Natural killer cell treated with Interleukin-12 subunit alpha and Interleukin-12 subunit beta and Interleukin-15 and Interleukin-18, amount 100 ng/mL, for 72 hours (primary cell): ENCODE measurements at regions not wholly inside any gene's neighbourhood (a gene's known extent, or its start where the extent isn't known, plus 50 kb on each side); places are given as distances from the start of the nearest gene placed in this dataset.

Source experiments
- ATAC-seq, 2 donors: fragments of 150-1000 bp; cut with Tn5 transposase in 1 of 2; sonication (Bioruptor Pico), chemical (Tn5 transposase) in 1 of 2; 2 replicates each; pipeline ENCODE4 v1.10.0; 2021
- DNase-seq: peaks from one replicate; pipeline ENCODE4 v3.0.0; 2022; ENCODE audit warnings: low spot score
- H3K27ac Mint-ChIP-seq, 2 donors: 1 replicate in 1 of 2; 2 replicates in 1 of 2; pipeline ENCODE4 v1.8.0; 2022; ENCODE audit warnings: mixed read lengths in 2 of 2, mild to moderate bottlenecking in 1 of 2, moderate library complexity in 1 of 2
- H3K27me3 Mint-ChIP-seq, 2 donors: 1 replicate in 1 of 2; 2 replicates in 1 of 2; pipeline ENCODE4 v1.8.0; 2022; ENCODE audit warnings: mixed read lengths in 2 of 2
- H3K36me3 Mint-ChIP-seq: one replicate; pipeline ENCODE4 v1.8.0; 2022; ENCODE audit warnings: mixed read lengths
- H3K4me1 Mint-ChIP-seq, 2 donors: 1 replicate in 1 of 2; 2 replicates in 1 of 2; pipeline ENCODE4 v1.8.0; 2022; ENCODE audit warnings: low read depth in 2 of 2, mixed read lengths in 2 of 2, mild to moderate bottlenecking in 1 of 2
- H3K4me3 Mint-ChIP-seq: one replicate; pipeline ENCODE4 v1.8.0; 2022; ENCODE audit warnings: mixed read lengths
- H3K9me3 Mint-ChIP-seq: 2 replicates; pipeline ENCODE4 v1.8.0; 2022; ENCODE audit warnings: mixed read lengths

DNA sequence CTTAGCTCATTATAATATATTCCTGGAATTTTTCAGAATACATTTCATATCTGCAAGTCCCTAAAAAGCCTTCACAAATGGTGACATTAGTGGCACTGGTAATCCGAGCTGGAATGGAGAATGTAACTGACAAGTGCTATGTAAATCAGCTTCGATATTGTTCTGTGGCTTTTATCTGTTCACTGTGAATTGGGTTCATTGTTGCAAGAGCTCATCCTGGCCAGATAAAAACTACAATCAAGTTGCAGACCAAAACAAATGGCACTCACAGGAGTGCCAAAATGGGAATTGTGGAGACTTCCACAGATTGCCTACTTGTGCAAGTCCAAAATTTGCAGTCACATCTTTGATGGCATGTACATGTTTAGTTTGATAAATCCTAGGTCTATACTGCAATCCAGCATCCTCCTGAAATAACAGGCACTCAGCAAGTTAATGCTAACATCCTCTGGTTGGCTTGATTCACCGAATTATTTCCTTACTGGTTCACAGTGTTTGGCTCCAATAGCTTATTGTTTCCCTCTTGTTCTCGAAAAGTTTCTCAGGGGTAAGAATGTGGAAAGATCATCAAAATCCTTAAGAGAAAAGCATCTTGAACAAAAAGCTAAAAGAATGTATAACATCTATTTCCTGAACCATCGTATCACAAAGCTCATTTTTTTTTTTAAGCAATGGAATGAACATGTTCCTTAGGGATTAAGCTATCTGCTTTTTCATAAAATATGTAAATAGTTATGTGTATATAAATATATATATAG, 904.9 kb downstream of the CENPC start:
- peaks cover 1% of the 10 kb centered on the region for H3K9me3 Mint-ChIP-seq
- no peak for DNase-seq
- no peaks in the 10 kb centered on the region for H3K36me3 Mint-ChIP-seq
- no peak overlapping the region for H3K4me3 Mint-ChIP-seq
- no peaks in the 10 kb centered on the region for H3K27me3 Mint-ChIP-seq
- H3K4me1 Mint-ChIP-seq = no peaks in the 10 kb centered on the region
- no peak for ATAC-seq
- no peak overlapping the region for H3K27ac Mint-ChIP-seq

- ATAC-seq (no peak), DNase-seq (no peak)
- Mint-ChIP-seq H3K9me3 (peaks cover 5% of the 10 kb centered on the region), H3K27me3 (no peaks in the 10 kb centered on the region), H3K36me3 (no peaks in the 10 kb centered on the region), H3K27ac (no peak overlapping the region), H3K4me3 (no peak overlapping the region), H3K4me1 (no peaks in the 10 kb centered on the region)
Observed at GRCh38 chr4:66639361-66639760, 905.9 kb downstream of the CENPC start.

DNA sequence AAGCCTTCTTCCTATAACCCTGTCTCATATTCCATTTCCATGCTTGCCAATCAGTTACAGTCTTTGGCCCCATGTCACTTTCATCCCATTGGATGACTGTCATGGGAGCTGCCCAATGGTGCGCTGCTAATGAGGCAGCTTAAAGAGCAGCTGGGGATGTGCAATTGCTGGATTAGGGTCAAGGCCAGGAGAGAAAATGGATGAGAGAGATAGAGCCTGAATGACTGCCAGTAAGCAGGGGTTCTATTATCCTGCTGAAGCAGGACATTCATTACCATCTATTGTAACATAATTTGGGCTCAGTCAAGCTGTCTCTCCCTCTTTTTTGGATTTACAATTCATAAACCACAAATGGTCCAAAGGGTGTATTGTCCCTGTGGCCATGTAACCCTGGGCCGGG, 909.0 kb downstream of the CENPC start:
- no peak overlapping the region for H3K4me3 Mint-ChIP-seq
- no peaks in the 10 kb centered on the region for H3K4me1 Mint-ChIP-seq
- no peak for ATAC-seq

DNA sequence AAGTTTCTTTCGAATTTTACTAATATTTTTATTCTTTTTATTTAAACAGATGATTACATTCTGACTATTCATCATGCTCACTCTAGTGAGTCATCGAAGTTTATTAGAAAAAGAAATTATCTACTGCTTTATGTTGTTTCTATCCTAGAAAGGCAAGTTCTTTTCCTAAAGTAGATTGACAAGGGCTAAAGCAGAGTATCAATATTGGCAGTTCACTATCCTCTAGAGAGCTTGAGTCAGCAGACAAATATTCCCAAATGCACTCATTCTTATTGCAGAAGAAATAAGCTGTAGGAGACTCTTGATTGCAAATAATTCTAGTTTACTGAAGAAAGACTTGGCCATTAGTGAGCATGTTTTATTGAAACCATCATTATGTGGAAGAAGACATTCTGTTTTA, 911.8 kb downstream of the CENPC start:
- Mint-ChIP-seq H3K4me3 (no peak overlapping the region), H3K4me1 (no peaks in the 10 kb centered on the region), H3K27ac (no peak overlapping the region), H3K27me3 (no peaks in the 10 kb centered on the region), H3K9me3 (peaks cover 12% of the 10 kb centered on the region), H3K36me3 (no peaks in the 10 kb centered on the region)
- ATAC-seq (no peak), DNase-seq (no peak)

More for the DNA sequence above, 909.0 kb downstream of the CENPC start:
- H3K36me3 Mint-ChIP-seq = no peaks in the 10 kb centered on the region
- no peak for DNase-seq
- peaks cover 9% of the 10 kb centered on the region for H3K9me3 Mint-ChIP-seq
- H3K27ac Mint-ChIP-seq = no peak overlapping the region
- H3K27me3 Mint-ChIP-seq = no peaks in the 10 kb centered on the region

GRCh38 chr4:66629927-66630326, 915.4 kb downstream of the CENPC start:
- ATAC-seq (no peak), DNase-seq (no peak)
- Mint-ChIP-seq H3K9me3 (peaks cover 10% of the 10 kb centered on the region), H3K4me3 (no peak overlapping the region), H3K27me3 (no peaks in the 10 kb centered on the region), H3K4me1 (no peaks in the 10 kb centered on the region), H3K36me3 (no peaks in the 10 kb centered on the region), H3K27ac (no peak overlapping the region)

- no peak overlapping the region for H3K4me3 Mint-ChIP-seq
- H3K27ac Mint-ChIP-seq = no peak overlapping the region
- ATAC-seq = no peak
- H3K36me3 Mint-ChIP-seq = no peaks in the 10 kb centered on the region
- H3K9me3 Mint-ChIP-seq = peaks cover 14% of the 10 kb centered on the region
- DNase-seq = no peak
- H3K4me1 Mint-ChIP-seq = no peaks in the 10 kb centered on the region
- no peaks in the 10 kb centered on the region for H3K27me3 Mint-ChIP-seq
Observed at GRCh38 chr4:66628146-66628545, 917.2 kb downstream of the CENPC start.

DNA sequence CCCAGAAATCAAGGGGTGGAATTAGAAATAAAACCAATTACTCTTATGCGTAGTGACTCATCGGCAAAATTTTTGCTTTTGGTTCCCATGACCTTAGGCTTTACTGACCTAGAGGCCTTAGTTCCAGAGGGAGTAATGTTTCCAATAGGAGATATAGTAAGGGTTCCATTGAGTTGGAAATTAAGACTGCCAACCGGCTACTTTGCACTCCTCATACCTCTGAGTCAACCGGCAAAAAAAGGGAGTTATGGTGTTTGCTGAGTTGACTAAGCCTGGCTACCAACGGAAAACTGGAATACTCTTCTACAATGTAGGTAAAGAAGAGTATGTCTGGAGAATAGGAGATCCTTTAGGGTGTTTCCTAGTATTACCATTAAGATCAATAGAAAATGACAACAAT, 919.8 kb downstream of the CENPC start:
- H3K4me3 Mint-ChIP-seq = no peak overlapping the region
- no peak overlapping the region for H3K27ac Mint-ChIP-seq
- ATAC-seq (no peak), DNase-seq (no peak)
- H3K4me1 Mint-ChIP-seq = no peaks in the 10 kb centered on the region
- H3K27me3 Mint-ChIP-seq = no peaks in the 10 kb centered on the region
- no peaks in the 10 kb centered on the region for H3K36me3 Mint-ChIP-seq
- peaks cover 16% of the 10 kb centered on the region for H3K9me3 Mint-ChIP-seq

DNA sequence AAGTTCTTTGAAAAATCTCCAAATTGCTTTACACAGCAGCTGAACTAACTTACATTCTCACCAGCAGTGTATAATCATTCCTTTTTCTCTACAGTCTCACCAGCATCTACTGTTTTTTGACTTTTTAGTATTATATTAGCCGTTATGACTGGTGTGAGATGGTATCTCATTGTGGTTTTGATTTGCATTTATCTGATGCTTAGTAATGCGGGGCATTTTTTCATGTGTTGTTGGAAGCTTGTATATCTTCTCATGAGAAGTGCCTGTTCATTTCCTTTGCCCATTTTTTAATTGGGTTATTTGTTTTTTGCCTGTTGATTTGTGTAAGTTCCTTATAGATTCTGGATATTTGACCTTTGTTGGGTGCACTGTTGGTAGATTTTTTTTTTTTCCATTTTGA, 931.7 kb downstream of the CENPC start:
- Mint-ChIP-seq H3K36me3 (peaks cover 11% of the 10 kb centered on the region), H3K27ac (no peak overlapping the region), H3K9me3 (peaks cover 25% of the 10 kb centered on the region), H3K27me3 (no peaks in the 10 kb centered on the region), H3K4me3 (no peak overlapping the region), H3K4me1 (no peaks in the 10 kb centered on the region)
- DNase-seq = no peak
- ATAC-seq = no peak

DNA sequence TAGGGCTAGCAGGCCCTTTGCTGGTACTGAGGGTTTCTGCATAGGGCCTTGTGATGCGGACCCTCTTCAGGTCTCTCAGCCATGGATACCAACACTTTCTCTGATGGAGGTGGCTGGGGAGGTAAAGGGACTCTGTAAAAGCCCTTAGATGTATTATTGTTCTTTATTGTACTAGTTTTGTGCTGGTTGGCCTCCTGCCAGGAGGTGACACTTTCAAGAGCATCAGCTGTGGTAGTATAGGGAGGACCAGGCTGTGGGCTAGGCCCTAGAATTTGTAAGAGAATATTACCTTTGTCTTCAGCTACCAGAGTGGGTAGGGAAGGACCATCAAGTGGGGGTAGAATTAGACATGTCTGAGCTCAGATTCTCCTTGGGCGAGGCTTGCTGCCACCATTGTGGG, 936.3 kb downstream of the CENPC start:
- Mint-ChIP-seq H3K27me3 (no peaks in the 10 kb centered on the region), H3K4me3 (no peak overlapping the region), H3K4me1 (no peaks in the 10 kb centered on the region), H3K36me3 (no peaks in the 10 kb centered on the region), H3K9me3 (peaks cover 5% of the 10 kb centered on the region), H3K27ac (no peak overlapping the region)
- ATAC-seq = no peak
- no peak for DNase-seq

GRCh38 chr4:66606908-66607307, 936.6 kb upstream of the EPHA5 start:
- H3K4me1 Mint-ChIP-seq = no peaks in the 10 kb centered on the region

GRCh38 chr4:66606215-66606614, 935.9 kb upstream of the EPHA5 start:
- ATAC-seq (no peak), DNase-seq (no peak)
- H3K9me3 Mint-ChIP-seq = peaks cover 3% of the 10 kb centered on the region
- H3K27me3 Mint-ChIP-seq = no peaks in the 10 kb centered on the region
- no peaks in the 10 kb centered on the region for H3K4me1 Mint-ChIP-seq
- no peaks in the 10 kb centered on the region for H3K36me3 Mint-ChIP-seq
- no peak overlapping the region for H3K27ac Mint-ChIP-seq
- no peak overlapping the region for H3K4me3 Mint-ChIP-seq

More at GRCh38 chr4:66606908-66607307, 936.6 kb upstream of the EPHA5 start:
- no peak overlapping the region for H3K4me3 Mint-ChIP-seq
- H3K27ac Mint-ChIP-seq = no peak overlapping the region
- H3K9me3 Mint-ChIP-seq = peaks cover 3% of the 10 kb centered on the region
- no peaks in the 10 kb centered on the region for H3K27me3 Mint-ChIP-seq
- ATAC-seq (no peak), DNase-seq (no peak)
- no peaks in the 10 kb centered on the region for H3K36me3 Mint-ChIP-seq

- H3K27ac Mint-ChIP-seq = no peak overlapping the region
- H3K27me3 Mint-ChIP-seq = no peaks in the 10 kb centered on the region
- DNase-seq = no peak
- no peak overlapping the region for H3K4me3 Mint-ChIP-seq
- H3K9me3 Mint-ChIP-seq = peaks cover 3% of the 10 kb centered on the region
- H3K4me1 Mint-ChIP-seq = no peaks in the 10 kb centered on the region
- no peak for ATAC-seq
- no peaks in the 10 kb centered on the region for H3K36me3 Mint-ChIP-seq
Observed at GRCh38 chr4:66604192-66604591, 933.9 kb upstream of the EPHA5 start.

DNA sequence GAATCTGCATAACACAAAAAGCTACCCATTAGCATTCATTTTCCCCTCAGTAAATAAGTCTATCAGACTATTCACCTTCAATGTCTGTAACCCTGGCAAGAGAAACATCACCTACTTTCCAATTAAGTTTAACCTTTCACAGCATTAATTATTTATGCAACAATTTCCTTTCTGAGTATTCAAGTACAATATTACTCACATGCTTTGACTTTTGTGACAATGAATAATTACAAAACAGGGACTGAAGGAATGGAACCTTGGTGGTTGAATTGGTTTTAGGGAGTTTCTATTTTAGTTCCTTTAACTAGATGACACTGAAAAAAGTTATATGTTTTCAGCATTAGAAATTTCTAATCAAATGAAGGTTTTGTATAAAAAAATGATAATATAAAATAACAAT, 932.3 kb upstream of the EPHA5 start:
- ATAC-seq (no peak), DNase-seq (no peak)
- Mint-ChIP-seq H3K27me3 (no peaks in the 10 kb centered on the region), H3K4me1 (no peaks in the 10 kb centered on the region), H3K27ac (no peak overlapping the region), H3K4me3 (no peak overlapping the region), H3K9me3 (peaks cover 14% of the 10 kb centered on the region), H3K36me3 (no peaks in the 10 kb centered on the region)

GRCh38 chr4:66591968-66592367, 921.7 kb upstream of the EPHA5 start:
- DNase-seq = no peak
- Mint-ChIP-seq H3K36me3 (peaks cover 9% of the 10 kb centered on the region), H3K27ac (no peak overlapping the region), H3K4me1 (no peaks in the 10 kb centered on the region), H3K9me3 (peaks cover 11% of the 10 kb centered on the region), H3K27me3 (no peaks in the 10 kb centered on the region), H3K4me3 (no peak overlapping the region)
- no peak for ATAC-seq
